HepG2 (cell line): ENCODE measurements at regions not wholly inside any gene's neighbourhood (a gene's known extent, or its start where the extent isn't known, plus 50 kb on each side); places are given as distances from the start of the nearest gene placed in this dataset.

Source experiments
- ATAC-seq: fragments of 200-7000 bp; cut with Tn5 transposase; 3 replicates; pipeline ENCODE4 v1.9.1; 2020; ENCODE audit warnings: mild to moderate bottlenecking, moderate library complexity
- BruUV-seq: library from RNA; stranded (reverse); fragments of 400-500 nt; replicated peaks from 2 replicates; lab custom pipeline; 2021; lab: Mats Ljungman, UMichigan
- CTCF ChIA-PET: fragments of 300-600 bp; formaldehyde crosslinking; extraction: SDS; loops from one replicate; lab custom pipeline; 2021; ENCODE audit warnings: low total read pairs, inconsistent platforms, low intra/inter-chr PET ratio; lab: Yijun Ruan, JAX
- POLR2A ChIA-PET: fragments of 350-600 bp; sonication (Branson Sonifier 250); formaldehyde crosslinking; loops from one replicate; lab custom pipeline; 2020; ENCODE audit warnings: antibody characterized with exemption, inconsistent platforms; lab: Yijun Ruan, JAX
- DNase-seq: peaks from one replicate; pipeline ENCODE4 v3.0.0-alpha.2; 2015; ENCODE audit warnings: low spot score
- FAIRE-seq: peaks from 3 replicates; lab custom pipeline; 2011; peaks lifted over from hg19 to GRCh38; lab: Jason Lieb, UNC
- H2AFZ ChIP-seq: one replicate; pipeline ENCODE4 v1.6.1; 2011; ENCODE audit warnings: low read length, inconsistent platforms
- H3K27ac ChIP-seq: fragments of 300-600 bp; 3 replicates; pipeline ENCODE4 v1.8.0; 2011; ENCODE audit warnings: mixed run types, mild to moderate bottlenecking, mixed read lengths, low read length, inconsistent platforms; ENCODE audit not compliant: insufficient read depth; ENCODE audit errors: extremely low read length
- H3K27me3 ChIP-seq, 2 experiments: fragments of 200-600 bp in 1 of 2; 2 replicates in 1 of 2; 3 replicates in 1 of 2; pipeline versions ENCODE4 v1.6.0 to v1.8.0; 2011; ENCODE audit warnings: low read length in 2 of 2, mild to moderate bottlenecking in 2 of 2, moderate library complexity in 2 of 2, inconsistent platforms in 1 of 2; ENCODE audit not compliant: insufficient read depth in 2 of 2, control insufficient read depth in 1 of 2
- H3K36me3 ChIP-seq, 2 experiments: fragments of 200-600 bp in 1 of 2; replicated peaks in 1 of 2; 2 replicates in 1 of 2; 3 replicates in 1 of 2; pipeline versions ENCODE4 v1.5.1 to v1.8.0; 2011; ENCODE audit warnings: low read length in 2 of 2, inconsistent platforms in 1 of 2; ENCODE audit not compliant: insufficient read depth in 2 of 2, control insufficient read depth in 1 of 2
- H3K4me1 ChIP-seq: 2 replicates; pipeline ENCODE4 v1.5.1; 2012; ENCODE audit warnings: low read length, inconsistent platforms; ENCODE audit not compliant: insufficient read depth
- H3K4me2 ChIP-seq: 2 replicates; pipeline ENCODE4 v1.6.0; 2011; ENCODE audit warnings: low read depth, low read length, inconsistent platforms
- H3K4me3 ChIP-seq, 3 experiments: fragments of 200-600 bp in 1 of 3; sonication (generic), shearing (Covaris generic) in 1 of 3; replicated peaks in 1 of 3; 2 replicates each; pipeline ENCODE4 v1.5.1; 2011 to 2016; ENCODE audit warnings: low read length in 3 of 3, inconsistent platforms in 2 of 3, low read depth in 2 of 3, mild to moderate bottlenecking in 2 of 3, control low read depth in 1 of 3, mixed read lengths in 1 of 3; ENCODE audit not compliant: insufficient read depth in 1 of 3
- H3K79me2 ChIP-seq: one replicate; pipeline ENCODE4 v1.6.1; 2011; ENCODE audit warnings: low read length, inconsistent platforms; ENCODE audit not compliant: insufficient read depth
- H3K9ac ChIP-seq: 2 replicates; pipeline ENCODE4 v1.6.0; 2011; ENCODE audit warnings: mild to moderate bottlenecking, low read depth, low read length, inconsistent platforms; ENCODE audit not compliant: insufficient read depth
- H3K9me3 ChIP-seq: 2 replicates; pipeline ENCODE4 v1.5.1; 2012; ENCODE audit warnings: mild to moderate bottlenecking, low read length
- H4K20me1 ChIP-seq: 2 replicates; pipeline ENCODE4 v1.6.0; 2011; ENCODE audit warnings: inconsistent platforms, mild to moderate bottlenecking, low read length, moderate library complexity; ENCODE audit not compliant: insufficient read depth
- ATF1 ChIP-seq: IDR thresholded peaks from 2 replicates; pipeline ENCODE4 v1.6.1; 2016; ENCODE audit warnings: mild to moderate bottlenecking, control low read depth
- CC2D1A ChIP-seq: sonication (generic); formaldehyde crosslinking; IDR thresholded peaks from 2 replicates; pipeline ENCODE4 v1.8.1; 2023; ENCODE audit warnings: mild to moderate bottlenecking, missing genetic modification reagents
- HNRNPUL1 ChIP-seq: fragments of 200-400 bp; formaldehyde crosslinking; IDR thresholded peaks from 2 replicates; pipeline ENCODE4 v1.6.1; 2017; ENCODE audit warnings: low read depth, mild to moderate bottlenecking, low read length, moderate library complexity
- MTERF4 ChIP-seq: sonication (generic); formaldehyde crosslinking; IDR thresholded peaks from 2 replicates; pipeline ENCODE4 v1.8.0; 2023; ENCODE audit warnings: mild to moderate bottlenecking, missing genetic modification reagents
- RBAK ChIP-seq: sonication (generic); formaldehyde crosslinking; IDR thresholded peaks from 2 replicates; pipeline ENCODE4 v1.5.1; 2020; ENCODE audit warnings: mild to moderate bottlenecking, missing genetic modification reagents
- SP1 ChIP-seq, 2 experiments: fragments of 450-650 bp in 1 of 2; sonication (generic) in 1 of 2; formaldehyde crosslinking in 1 of 2; IDR thresholded peaks; 2 replicates each; pipeline versions ENCODE4 v1.4.0 to v1.6.1; 2016 to 2020; ENCODE audit warnings: missing genetic modification reagents in 1 of 2
- ZNF609 ChIP-seq: sonication (generic); formaldehyde crosslinking; IDR thresholded peaks from 2 replicates; pipeline ENCODE4 v1.4.0; 2020; ENCODE audit warnings: mild to moderate bottlenecking, missing genetic modification reagents, borderline replicate concordance
- ZSCAN9 ChIP-seq: IDR thresholded peaks from 2 replicates; pipeline ENCODE4 v1.6.1; 2016; ENCODE audit warnings: borderline replicate concordance
- WGBS: methylation state at CpG from one replicate; pipeline ENCODE4 v1.1.6; 2017; ENCODE audit warnings: low lambda C conversion rate; 5-methylcytosine and 5-hydroxymethylcytosine counted together
- in situ Hi-C: cut with HindIII; loops from 2 replicates; pipeline ENCODE4 v1.10.0; 2017; ENCODE audit warnings: low pct_unique_long_range_greater_than_20kb; ENCODE audit not compliant: extremely low pct_ligation_motif_present
- intact Hi-C: fragments of 100-400 bp; cut with micrococcal nuclease; formaldehyde crosslinking; loops from one replicate; pipeline ENCODE4 v1.10.0; 2022; ENCODE audit not compliant: unreplicated experiment

- WGBS, result 0% methylated on average over 3 of the region's 3 CpGs
- Histone ChIP-seq H3K4me3 (no peak overlapping the region), H3K27ac (no peak overlapping the region), H4K20me1 (no peaks in the 10 kb centered on the region), H3K4me1 (no peaks in the 10 kb centered on the region), H3K27me3 (no peaks in the 10 kb centered on the region), H3K79me2 (no peaks in the 10 kb centered on the region), H2AFZ (no peak overlapping the region), H3K36me3 (no peaks in the 10 kb centered on the region), H3K4me2 (no peak overlapping the region), H3K9ac (no peak overlapping the region), H3K9me3 (peaks cover 92% of the 10 kb centered on the region)
- intact Hi-C loops (no loop called here), in situ Hi-C loops (no loop called here)
- ChIA-PET CTCF (no interaction called here), POLR2A (no interaction called here)
- no TSS peak for BruUV-seq
- DNase-seq, result no peak
- ATAC-seq, result no peak
- no peak for FAIRE-seq
- no peak for TF ChIP-seq ZSCAN9 (CRISPR knock-in tag)
- no peak for TF ChIP-seq HNRNPUL1
- no peak for TF ChIP-seq ATF1 (CRISPR knock-in tag)
- TF ChIP-seq RBAK (CRISPR knock-in tag), result no peak
- no peak for TF ChIP-seq MTERF4 (CRISPR knock-in tag)
- TF ChIP-seq ZNF609 (CRISPR knock-in tag), result no peak
- no peak for TF ChIP-seq CC2D1A (CRISPR knock-in tag)
- no peak for TF ChIP-seq SP1 (IDR thresholded peaks at IDR 0.05)
- TF ChIP-seq SP1 (CRISPR knock-in tag; IDR thresholded peaks at IDR 0.05), result no peak
Observed at GRCh38 chr1:68950036-68950435, 453.2 kb upstream of the DEPDC1 start.
